NCI-H748 treated with DMSO at 0.1 percent for 48 hours (cell line): ENCODE measurements at regions not wholly inside any gene's neighbourhood (a gene's known extent, or its start where the extent isn't known, plus 50 kb on each side); places are given as distances from the start of the nearest gene placed in this dataset.

Experiments used
- DNase-seq: peaks from one replicate; lab custom pipeline; 2025; lab: John Stamatoyannopoulos, UW

DNA sequence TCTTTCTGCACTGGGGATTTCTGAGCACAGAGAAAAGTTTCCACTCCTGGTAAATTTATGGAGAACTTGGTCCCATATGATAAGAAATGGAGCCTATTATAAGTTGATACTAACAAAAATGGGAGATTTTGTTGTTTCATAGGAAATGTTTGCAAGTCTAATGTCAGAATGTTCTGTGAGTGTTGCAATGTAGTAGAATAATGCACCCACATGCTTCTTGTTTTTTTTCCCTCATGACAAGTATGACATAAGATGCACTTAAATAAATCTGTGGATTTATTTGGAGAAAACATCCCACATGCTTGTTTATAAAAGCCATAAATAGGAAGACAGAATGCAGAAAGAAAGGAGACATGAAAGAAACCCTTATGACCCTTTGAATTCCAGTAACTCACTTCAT, 50.8 kb upstream of the KCNJ6 start:
- no peak for DNase-seq

DNA sequence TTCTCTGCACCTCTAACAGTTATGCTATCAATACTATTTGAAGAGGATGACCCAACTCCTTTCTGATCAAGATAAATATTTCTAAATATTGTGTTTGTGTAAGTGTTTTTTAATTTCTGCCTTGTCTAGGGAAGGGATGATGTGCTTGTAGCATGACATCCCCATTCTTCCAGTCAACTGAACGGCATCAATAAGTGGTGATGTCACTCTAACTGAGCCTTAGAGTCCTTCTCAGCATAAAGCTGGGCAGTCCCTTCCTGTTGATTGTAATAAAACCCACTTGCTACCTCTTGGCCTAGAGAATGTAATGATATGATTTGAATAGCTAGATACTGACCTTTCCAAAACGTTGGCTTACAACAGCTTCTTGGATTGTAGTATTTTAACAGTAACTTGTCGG, 52.5 kb upstream of the KCNJ6 start:
- DNase-seq, result no peak

DNA sequence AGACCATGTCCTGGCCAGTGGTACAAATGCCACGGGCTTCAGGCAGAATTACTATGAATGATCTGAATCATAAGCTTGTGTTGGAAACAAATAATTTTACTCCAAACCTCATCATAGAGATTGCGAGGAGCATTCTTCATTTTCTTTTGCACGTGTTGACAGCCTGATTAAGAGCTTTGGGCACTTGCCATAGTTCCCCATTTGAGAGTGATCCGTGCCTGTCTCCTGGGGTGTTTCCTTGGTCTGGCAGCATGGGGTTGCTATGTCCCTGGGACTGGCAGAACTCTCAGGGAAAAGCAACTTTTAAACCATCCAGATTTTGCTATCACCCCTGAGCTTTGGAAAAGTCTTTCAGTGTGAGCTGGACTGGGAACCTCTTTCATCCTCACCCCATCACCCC, 54.3 kb upstream of the KCNJ6 start:
- DNase-seq, result no peak

DNA sequence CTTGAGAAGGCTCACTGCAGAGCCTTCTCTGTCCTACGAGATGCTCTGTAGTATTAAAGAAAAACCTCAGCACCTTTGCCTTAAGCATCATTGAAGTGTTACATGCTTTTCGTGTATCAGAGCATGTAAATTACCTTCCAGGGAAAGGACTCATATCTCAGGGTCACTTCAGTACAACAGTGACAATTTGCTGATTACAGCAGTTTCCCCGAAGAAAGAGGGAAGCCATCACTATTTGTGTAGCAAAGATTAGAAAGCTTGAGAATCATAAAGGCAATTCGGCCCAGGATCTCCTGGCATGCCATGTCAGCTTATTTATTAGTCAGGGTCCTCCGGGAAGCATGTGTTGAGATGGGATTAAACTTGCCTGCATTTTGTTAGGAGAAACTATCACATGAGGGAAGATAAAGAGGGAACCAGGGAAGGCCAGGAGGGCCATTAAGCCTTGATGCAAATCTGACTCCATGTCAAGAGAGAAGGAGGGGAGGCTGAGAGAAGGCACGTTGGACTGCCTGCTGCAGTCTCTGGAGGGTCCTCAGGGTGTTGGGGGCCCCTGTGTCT, 55.2 kb upstream of the KCNJ6 start:
- DNase-seq, result no peak

DNA sequence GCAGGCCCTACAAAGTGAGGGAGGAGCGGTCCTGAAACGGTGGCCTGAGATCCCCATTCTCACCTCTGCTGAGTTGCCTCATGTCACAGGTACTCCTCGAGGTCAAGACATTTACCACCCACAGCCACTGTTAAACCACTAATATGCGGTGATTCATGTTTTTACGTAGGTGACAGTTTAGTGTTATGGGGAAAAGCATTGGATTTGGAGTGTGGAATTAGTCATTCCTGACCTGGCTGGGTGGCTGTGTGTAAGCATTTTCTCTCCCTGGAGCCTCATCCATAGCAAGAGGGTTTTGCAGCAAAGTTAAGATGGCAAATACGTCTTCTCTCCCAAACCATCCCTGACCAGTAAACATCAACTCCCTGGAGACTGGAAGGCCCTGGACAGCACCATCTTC, 57.8 kb upstream of the KCNJ6 start:
- DNase-seq, result no peak

DNA sequence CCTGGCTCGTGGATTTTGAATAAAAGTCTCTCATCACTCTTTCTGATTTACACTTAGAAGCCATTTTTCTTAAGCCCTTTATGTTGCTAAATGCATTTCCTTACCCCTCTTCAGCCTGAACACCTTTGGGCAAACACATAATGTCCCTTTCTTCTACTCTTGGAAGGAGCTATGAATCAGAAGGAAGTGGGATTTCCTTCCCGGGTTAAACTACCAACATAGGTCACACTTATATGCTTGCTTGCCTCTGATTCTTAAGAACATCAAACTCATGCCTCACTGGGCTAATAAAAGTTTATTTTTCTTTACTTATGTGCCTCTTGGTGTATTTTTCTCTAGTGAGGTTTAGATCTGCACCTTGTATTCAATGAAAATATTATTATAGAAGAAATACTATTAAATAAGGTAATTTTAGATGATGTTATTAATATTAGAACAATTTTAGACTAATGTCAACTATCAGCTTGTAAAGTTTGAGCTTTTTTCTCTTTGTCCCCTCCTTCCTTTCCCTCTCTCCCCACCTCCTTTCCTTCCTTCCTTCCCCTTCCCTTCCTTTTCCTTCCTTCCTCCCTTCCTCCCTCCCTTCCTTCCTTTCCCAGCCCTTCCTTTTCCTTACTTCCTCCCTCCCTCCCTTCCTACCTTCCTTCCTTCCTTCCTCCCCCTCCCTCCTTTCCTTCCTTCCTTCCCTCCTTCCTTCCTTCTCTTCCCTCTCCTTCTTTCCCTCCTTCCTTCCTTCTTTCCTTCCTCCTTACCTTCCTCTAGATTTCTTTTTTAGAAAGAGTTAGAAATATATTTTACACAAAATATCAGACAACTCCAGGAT, 66.5 kb upstream of the KCNJ6 start:
- no peak for DNase-seq

DNA sequence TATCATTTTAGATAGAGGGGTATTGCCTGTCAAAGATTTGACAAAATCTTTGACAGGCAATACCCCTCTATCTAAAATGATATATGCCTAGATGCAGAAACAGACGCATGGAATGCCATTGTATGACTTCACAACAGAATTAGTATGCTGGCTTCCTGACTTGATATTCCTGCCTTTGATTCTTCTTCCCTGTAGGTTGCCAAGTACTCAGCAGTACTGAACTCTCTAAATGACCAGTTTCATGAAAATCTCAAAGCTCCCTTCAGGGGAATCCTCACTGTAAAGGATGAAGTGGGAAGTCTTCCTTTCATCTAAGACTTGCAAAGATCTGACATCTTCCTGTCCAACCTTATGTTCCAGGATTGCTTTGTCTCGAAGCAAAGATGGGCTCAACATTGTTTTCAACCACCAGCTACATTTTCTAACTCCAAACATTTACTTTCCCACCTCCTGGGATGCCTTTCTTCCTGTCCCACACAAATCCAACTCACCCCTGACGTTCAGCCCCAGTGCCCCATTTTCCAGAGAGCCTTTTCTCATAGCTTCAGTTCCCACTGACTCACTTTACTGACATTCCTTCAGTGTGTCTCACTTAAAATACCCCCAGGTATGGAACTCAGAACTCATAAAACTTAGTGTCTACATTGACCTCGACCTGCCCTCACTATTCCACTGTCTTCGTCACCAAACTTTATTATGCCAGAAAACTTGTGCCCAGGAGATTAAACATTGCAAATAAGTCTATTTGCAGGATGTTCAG, 67.3 kb upstream of the KCNJ6 start:
- DNase-seq, result no peak

DNA sequence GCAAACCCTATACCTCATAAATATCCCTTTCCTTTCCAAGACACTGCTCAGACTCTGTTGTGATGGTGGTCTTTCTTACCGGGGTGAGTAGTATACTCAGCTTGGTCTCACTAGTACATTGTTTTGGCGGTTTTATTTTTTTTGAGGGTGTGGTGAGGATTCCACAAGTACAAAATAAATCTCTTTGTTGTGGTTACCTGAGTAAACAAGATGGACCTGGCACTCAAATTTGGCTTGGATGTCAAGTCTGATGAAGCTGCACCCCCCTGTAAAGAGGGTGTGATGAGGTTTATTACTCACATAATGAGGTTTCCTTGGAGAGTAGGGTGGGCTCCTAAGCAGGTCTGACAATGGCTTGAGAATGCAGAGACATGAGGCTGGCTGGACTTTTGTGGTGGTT, 68.2 kb upstream of the KCNJ6 start:
- peak; percentile 36 for DNase-seq

DNA sequence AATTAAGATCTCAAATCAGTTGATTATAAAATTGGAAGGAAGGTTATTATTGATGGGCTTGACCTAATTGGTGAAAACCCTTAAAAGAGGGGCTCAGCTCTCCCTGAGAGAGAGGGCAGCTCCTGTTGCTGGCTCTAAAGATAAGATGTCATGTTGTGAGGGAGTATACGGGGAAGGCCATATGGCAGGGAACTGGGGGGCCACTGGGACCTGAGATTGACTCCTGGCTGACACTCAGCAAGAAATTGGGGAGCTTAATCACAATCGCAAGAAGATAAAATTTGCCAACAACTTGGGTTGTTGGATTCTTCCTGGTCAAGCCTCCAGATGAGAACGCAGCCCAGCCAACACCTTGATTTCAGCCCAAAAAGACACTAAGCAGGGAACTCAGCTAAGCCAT, 69.7 kb upstream of the KCNJ6 start:
- DNase-seq, result no peak

DNA sequence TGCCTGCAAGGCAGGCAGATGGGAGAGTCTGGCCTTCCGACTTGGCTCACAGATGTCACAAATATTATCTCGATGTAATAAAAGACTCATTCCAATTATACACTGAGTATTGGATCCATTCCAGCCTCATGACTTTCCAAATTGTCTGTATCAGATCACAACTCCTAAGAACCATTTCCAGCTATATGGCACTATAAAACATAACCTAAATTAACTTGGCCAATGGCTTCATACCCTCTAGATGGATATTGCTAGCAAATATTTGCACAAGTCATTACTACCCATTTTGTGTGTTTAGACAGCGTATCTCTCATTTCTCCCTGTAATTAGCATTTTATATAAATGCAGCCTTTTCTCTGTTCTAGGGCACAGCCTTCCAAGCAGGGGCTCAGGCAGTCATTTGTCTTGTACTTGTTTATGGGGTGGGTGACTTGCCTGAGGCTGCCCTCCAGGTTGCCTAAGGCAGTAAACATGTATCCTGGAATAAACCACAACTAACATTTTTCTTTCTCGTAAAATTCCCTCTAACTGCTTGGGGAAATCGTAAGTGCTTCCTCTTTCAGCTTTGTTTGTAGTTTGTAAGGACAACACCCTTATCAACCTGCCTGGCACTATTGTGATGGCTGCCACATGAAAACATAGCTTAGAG, 70.6 kb upstream of the KCNJ6 start:
- peak; percentile 99 for DNase-seq

DNA sequence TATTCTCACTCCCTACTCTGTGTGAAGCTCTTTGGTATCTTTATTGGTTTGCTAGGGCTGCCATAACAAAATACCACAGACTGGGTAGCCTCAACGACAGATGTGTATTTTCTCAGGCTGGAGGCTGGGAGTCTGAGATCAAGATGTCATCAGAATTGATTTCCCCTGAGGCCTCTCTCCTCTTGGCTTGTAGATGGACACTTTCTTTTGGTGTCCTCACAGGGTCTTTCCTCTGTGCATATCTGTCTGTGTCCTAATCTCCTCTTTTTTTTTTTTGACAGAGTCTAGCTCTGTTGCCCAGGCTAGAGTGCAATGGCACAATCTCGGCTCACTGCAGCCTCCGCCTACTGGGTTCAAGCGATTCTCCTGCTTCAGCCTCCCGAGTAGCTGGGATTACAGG, 71.4 kb upstream of the KCNJ6 start:
- no peak for DNase-seq

DNA sequence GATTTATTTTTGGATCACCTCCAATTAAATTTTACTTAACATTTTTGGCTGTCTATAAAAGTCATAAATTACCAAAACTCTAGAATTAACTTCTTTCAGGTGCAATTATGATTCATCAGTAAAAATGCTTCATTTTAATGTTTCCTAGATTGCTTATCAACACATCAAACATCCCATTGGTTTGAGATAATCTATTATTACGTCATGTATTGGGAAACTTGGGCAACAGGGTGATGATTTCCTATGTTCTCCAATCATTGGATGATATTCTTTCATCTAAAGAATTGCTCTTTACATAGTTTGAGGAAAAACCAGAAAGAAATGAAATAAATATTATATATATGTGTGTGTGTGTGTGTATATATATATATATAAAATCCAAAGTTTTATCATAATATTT, 76.8 kb upstream of the KCNJ6 start:
- DNase-seq, result no peak

DNA sequence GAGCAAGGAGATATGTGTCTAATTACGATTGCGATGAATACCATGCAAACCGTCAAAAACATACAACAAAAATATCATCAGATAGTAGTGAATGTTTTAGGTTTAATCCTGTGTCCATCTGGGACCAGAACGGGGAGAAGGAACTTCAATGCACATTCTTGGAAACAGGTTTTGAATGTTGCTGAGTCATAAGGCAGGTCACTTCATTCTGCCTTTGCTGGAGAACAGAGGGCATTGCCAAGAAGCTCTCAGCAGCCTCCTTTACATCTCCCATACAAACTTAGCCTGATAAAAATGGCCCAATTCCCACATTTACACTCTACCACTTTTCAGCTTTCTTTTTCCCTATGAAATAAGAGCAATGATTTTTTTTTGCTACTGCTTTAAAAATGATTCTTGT, 78.0 kb upstream of the KCNJ6 start:
- DNase-seq, result no peak

DNA sequence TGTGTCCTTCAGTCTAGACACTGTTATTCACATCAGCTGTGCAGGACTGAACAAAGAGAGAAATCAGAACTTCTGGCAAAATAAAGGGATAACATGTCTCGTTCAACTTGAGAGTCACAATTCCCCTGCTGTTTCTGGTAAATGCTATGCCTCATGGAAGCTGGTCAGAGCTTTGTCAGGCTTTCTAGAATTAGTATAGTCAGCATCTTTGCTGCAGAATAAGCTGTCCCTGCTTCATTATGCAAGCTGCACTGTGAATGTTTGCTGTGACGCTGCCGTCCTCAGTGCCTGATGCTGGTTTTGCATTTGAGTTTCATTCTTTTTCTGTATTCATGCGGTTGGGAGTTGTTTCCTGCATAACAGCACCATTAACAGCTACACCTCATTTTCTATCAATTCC, 96.4 kb upstream of the KCNJ6 start:
- no peak for DNase-seq

DNA sequence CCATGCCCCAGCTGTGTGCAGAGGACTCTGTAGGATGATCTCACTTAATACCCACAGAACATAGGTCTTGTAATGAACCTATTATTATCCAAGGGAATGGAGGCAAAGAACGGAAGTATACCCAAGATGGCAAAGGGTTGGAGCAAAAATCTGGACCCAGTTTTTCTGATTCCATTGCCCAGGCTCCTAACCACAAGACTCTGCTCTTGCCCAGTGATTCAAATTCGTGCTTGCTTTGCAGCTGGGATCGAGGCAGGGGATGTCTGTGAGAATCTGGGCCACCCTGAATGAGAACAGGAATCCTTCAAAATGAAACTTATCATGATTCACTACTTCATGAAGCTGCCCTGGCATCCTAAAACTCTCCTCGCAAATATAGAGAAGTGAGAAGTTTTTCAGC, 97.5 kb upstream of the KCNJ6 start:
- no peak for DNase-seq

DNA sequence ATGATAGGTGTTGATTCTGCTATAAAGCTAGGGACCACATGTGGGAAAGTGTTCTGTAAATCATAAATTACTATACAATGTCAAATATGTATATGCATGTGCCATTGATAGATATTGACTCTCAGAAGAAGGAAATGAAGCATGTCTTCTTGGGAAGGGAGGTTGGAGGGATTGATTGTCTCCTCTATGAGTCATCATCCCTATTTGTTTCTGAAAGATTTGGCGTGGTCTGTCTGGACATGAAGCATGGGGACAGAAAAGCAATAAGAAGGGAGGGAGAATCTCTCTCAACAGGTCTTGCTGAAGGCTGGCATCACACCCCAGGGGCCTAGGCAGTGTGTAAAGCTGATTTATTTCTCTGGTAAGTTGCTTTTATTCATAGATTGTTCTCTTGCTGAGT, 98.0 kb upstream of the KCNJ6 start:
- DNase-seq, result no peak

DNA sequence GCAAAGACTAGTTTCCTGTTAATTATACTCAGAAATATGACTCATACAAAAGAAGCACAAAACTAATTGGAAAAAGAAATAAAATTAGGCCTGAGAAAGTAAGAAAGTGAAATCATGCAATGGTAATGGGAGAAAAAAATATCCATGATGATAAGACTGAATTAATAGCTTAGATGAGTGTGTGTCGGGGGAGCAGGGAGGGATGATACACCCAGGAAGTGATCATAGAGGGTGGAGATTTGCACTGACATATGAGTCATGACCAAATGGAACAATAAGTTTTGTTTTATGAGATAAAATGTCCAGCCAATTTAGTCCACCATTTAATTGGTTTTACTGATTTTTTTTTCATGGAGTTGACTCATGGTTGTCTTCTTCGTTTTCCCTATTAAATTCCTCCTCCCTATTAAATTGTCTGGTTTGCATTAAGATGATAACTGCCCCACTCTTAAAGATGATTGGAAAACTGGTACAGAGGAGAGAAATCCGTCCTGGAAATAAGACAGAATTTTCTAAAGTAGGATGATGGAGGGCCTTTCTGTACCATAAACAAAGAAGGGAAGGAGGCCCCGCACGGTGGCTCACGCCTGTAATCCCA, 111.7 kb upstream of the KCNJ6 start:
- no peak for DNase-seq

DNA sequence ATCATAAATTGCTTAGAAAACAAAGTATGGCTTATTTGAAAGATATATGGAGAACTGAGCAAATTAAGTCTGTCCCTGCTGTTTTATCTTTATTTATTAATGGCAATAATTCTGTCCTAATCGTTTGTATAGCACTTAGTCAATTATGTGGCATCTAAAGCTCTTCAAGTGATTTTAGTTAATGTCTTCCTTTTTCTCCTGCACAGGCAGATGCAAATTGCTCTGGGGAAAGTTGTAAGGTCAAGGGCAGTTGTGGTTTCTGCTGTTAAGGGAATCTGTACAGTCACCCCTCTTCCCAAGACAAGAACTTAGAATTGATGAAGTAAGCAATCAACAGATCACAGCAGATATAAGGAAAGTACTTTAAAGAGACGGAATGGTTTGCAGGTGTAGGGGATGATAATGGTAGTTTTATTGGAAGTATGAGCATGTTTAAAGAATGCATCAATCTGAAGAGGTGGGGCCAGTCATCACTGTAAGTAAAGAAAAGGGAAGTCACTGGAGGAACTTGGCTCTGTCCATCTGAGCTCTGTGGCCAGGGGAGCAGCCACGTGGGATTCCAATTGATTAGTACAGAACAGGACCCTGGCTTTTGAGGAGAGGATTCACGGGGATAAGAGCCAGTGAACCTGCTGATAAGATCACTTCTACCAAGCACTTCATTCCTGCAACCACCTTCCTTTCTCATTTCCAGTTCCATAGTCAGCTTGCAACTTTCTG, 116.0 kb upstream of the KCNJ6 start:
- DNase-seq, result no peak

DNA sequence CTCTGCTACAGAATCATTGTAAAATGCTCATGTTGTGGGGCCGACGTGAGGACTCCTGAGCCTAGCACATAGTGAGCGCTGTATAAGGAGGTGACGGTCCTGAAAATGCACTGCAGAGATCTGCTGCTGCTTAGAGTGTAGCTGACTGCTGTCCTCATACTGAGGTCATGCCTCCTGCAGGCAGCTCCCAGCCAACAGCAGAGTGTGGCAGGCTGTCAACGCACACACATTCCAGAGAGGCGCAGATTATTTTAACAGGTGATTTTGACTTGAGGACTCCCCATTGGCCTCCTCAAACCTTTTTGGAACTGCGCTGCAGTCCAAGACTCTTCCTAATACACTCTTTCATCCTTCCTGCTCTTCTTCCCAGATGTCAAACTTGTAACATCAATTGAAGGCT, 119.8 kb upstream of the KCNJ6 start:
- no peak for DNase-seq

DNA sequence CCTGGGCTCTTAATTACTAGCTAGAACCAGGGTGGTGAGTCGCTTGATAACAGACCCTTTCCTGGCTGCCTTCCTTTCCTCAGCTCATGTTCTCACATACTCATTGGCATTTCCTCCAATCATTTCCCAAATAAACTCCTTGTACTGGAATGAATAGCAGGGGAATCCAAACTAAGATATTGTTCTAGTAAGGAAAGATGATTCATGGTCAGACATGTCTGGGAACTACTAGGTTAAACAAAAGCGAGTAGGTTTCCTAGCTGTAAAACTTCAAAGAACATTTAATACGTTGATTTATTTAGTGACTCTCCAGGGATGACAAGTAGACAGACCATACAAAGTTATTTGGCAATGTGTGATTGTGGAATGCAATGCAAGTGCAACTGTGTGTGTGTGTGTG, 121.2 kb upstream of the KCNJ6 start:
- no peak for DNase-seq

DNA sequence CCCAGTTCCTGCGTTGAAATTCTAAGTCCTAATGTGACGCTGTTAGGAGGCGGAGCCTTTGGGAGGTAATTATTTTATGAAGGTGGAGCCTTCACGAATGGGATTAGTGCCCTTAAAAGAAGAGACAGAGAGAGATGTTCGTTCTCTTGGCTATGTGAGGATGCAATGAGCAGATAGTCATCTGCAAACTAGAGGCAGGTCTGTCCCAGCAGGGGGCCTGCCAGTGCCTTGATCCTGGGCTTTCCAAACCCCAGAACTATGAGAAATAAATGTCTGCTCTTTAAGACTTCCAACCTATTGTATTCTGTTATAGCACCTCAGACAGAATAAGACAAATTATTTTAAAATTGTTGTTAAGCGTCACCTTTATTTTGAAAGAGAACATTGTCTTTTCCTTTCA, 123.1 kb upstream of the KCNJ6 start:
- DNase-seq, result no peak

DNA sequence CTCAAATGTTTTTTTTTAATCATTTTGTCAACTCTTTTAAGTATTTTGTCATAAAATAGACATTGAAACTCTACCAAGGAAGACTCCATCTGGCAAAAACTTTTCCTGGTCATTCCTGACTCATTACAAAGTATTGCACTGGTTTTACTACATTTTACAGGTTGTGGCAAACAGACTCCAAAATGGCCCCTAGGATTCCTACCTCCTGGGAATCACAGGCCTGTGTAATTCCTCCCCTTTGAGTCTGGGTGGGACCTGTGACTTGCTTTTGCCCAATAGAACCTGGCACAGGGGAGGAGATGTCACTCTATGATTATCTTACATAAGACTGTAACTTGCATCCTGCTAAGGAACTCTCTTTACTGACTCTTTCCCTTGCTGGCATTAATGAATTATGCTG, 123.6 kb upstream of the KCNJ6 start:
- DNase-seq, result no peak
